ENCODE measurements at regions not wholly inside any gene's neighbourhood (a gene's known extent, or its start where the extent isn't known, plus 50 kb on each side); places are given as distances from the start of the nearest gene placed in this dataset.

DNA sequence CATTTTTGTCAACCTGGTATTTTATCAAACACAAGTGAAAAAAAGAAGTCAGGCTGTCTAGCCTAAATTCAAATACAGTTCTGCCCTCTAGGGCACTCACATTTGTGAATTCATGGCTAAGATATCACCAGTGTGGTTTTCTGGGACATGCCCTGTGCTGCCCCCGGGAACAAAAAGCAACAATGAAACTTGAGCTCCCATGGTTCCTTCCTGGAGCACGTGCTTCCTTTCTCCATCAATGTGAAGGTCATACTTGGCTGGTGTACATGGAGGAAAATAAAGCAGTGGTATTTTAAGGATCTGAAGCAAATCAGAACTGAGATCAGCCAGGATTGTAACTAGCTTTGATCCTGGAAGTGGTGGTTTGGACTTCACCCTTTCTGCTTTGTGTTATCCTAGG is 128.9 kb upstream of the FRMD4A start:
- Histone ChIP-seq H4K8ac (ENCODE audit: low read depth in 2 of 2, low read length in 2 of 2) (peak overlapping the region; percentile 7 to 8; a peak in 1 of 4 replicates), H4K20me1 (ENCODE audit: insufficient read depth, low read length) (no peaks in the 10 kb centered on the region), H2AFZ (replicated peaks; ENCODE audit: low read length, poor library complexity) (peak overlapping the region; percentile 15), H3K4me1 (ENCODE audit: control insufficient read depth, insufficient read depth, low read length) (peaks cover 2% of the 10 kb centered on the region; the same call in 1 of the 2 replicates), H2AK5ac (ENCODE audit: low read depth, low read length) (no peak overlapping the region), H3K27ac (ENCODE audit: insufficient read depth, low read length) (no peak overlapping the region), H2BK20ac (ENCODE audit: low read depth, low read length) (no peak overlapping the region), H3K14ac (replicated peaks; ENCODE audit: low read depth, low read length) (0 out of 2 replicates have a peak overlapping the region, but pooled peaks have one; percentile 0), H4K91ac (ENCODE audit: insufficient read depth, low read depth, low read length) (no peak overlapping the region), H4K5ac (ENCODE audit: low read depth, low read length) (peak overlapping the region; percentile 3; the same call in 1 of the 2 replicates), H2BK120ac (ENCODE audit: low read depth, low read length) (no peak overlapping the region; the same call in 1 of the 2 replicates), H3K9ac (ENCODE audit: low read depth, low read length) (no peak overlapping the region), H3K4me2 (ENCODE audit: low read depth, low read length) (no peak overlapping the region), H2AK9ac (replicated peaks; ENCODE audit: low read depth, low read length, poor library complexity) (no peak overlapping the region), H3K18ac (ENCODE audit: low read depth, low read length) (peak overlapping the region; percentile 30; the same call in 1 of the 2 replicates), H3K9me1 (ENCODE audit: insufficient read depth, low read length) (no peaks in the 10 kb centered on the region), H3K36me3 (ENCODE audit: control insufficient read depth, insufficient read depth, low read length) (no peaks in the 10 kb centered on the region), H3K4me3 (ENCODE audit: insufficient read depth, low read depth, low read length) (no peak overlapping the region), H3K4ac (ENCODE audit: low read depth, low read length) (no peak overlapping the region), H3K9me3 (ENCODE audit: control insufficient read depth, insufficient read depth, low read length) (no peaks in the 10 kb centered on the region), H3K23ac (ENCODE audit: low read depth, low read length) (no peak overlapping the region), H3K27me3 (ENCODE audit: control insufficient read depth, insufficient read depth, low read length) (no peaks in the 10 kb centered on the region), H2BK5ac (ENCODE audit: low read depth, low read length, poor library complexity, severe bottlenecking) (no peak overlapping the region), H2BK15ac (ENCODE audit: low read depth, low read length) (0 out of 3 replicates have a peak overlapping the region, but pooled peaks have one; percentile 22), H3K79me1 (ENCODE audit: low read depth in 1 of 2, low read length in 2 of 2) (no peaks in the 10 kb centered on the region), H3K56ac (ENCODE audit: extremely low read depth, insufficient read depth, low read length) (no peak overlapping the region)
- DNase-seq (peak; percentile 31), ATAC-seq (ENCODE audit: low read depth) (peak; percentile 35; the same call in 1 of the 2 replicates)
- POLR2A ChIA-PET (ENCODE audit: unreplicated experiment) = no interaction called here
- in situ Hi-C loops (cut with MboI; ENCODE audit: low sequenced_read_pairs) = no loop called here
- WGBS, 2 experiments (ENCODE audit: extremely low coverage in 2 of 2, insufficient read length in 1 of 2) = no CpG with 5 or more reads among the region's 2 CpGs
- TF ChIP-seq CHD1 (IDR thresholded peaks at IDR 0.05; ENCODE audit: low read depth, low read length) (no peak), NFE2L2 (IDR thresholded peaks at IDR 0.05; ENCODE audit: low read depth, low read length) (no peak), BHLHE40 (IDR thresholded peaks at IDR 0.05; ENCODE audit: low read depth, low read length) (no peak), MAZ (IDR thresholded peaks at IDR 0.05; ENCODE audit: borderline replicate concordance, low read depth, low read length) (no peak), RAD21 (IDR thresholded peaks at IDR 0.05; ENCODE audit: low read length) (no peak), SMC3 (IDR thresholded peaks at IDR 0.05; ENCODE audit: low read depth, low read length) (no peak), RFX5 (IDR thresholded peaks at IDR 0.05; ENCODE audit: low read depth, low read length) (no peak), FOS (IDR thresholded peaks at IDR 0.05; ENCODE audit: low read depth, low read length) (no peak)
- TF ChIP-seq, protein P1, sequence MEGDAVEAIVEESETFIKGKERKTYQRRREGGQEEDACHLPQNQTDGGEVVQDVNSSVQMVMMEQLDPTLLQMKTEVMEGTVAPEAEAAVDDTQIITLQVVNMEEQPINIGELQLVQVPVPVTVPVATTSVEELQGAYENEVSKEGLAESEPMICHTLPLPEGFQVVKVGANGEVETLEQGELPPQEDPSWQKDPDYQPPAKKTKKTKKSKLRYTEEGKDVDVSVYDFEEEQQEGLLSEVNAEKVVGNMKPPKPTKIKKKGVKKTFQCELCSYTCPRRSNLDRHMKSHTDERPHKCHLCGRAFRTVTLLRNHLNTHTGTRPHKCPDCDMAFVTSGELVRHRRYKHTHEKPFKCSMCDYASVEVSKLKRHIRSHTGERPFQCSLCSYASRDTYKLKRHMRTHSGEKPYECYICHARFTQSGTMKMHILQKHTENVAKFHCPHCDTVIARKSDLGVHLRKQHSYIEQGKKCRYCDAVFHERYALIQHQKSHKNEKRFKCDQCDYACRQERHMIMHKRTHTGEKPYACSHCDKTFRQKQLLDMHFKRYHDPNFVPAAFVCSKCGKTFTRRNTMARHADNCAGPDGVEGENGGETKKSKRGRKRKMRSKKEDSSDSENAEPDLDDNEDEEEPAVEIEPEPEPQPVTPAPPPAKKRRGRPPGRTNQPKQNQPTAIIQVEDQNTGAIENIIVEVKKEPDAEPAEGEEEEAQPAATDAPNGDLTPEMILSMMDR (conservative IDR thresholded peaks at IDR 0.05; ENCODE audit: low read depth, low read length) = no peak
- TF ChIP-seq, protein P2, sequence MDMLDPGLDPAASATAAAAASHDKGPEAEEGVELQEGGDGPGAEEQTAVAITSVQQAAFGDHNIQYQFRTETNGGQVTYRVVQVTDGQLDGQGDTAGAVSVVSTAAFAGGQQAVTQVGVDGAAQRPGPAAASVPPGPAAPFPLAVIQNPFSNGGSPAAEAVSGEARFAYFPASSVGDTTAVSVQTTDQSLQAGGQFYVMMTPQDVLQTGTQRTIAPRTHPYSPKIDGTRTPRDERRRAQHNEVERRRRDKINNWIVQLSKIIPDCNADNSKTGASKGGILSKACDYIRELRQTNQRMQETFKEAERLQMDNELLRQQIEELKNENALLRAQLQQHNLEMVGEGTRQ (IDR thresholded peaks at IDR 0.05; ENCODE audit: low read depth, low read length) = no peak; the same call in 1 of the 2 replicates
- CTCF ChIA-PET = no interaction called here
- intact Hi-C loops (cut with micrococcal nuclease) = no loop called here
- BruUV-seq (replicated peaks) = no TSS peak
- dilution Hi-C loops (cut with HindIII; ENCODE audit: low sequenced_read_pairs, unreplicated experiment) = no loop called here

All from IMR-90 (cell line).